SK-N-SH (cell line): ENCODE measurements at regions not wholly inside any gene's neighbourhood (a gene's known extent, or its start where the extent isn't known, plus 50 kb on each side); places are given as distances from the start of the nearest gene placed in this dataset.

Experiments used
- CTCF ChIA-PET: fragments of 300-600, 350-600 bp; formaldehyde crosslinking; extraction: SDS; loops from one replicate; lab custom pipeline; 2021; lab: Yijun Ruan, JAX
- POLR2A ChIA-PET: fragments of 350-600 bp; sonication (Branson Sonifier 250); formaldehyde crosslinking; extraction: SDS; loops from one replicate; lab custom pipeline; 2020; ENCODE audit warnings: antibody characterized with exemption, inconsistent platforms; lab: Yijun Ruan, JAX
- DNase-seq: peaks from one replicate; pipeline ENCODE4 v3.0.0; 2012
- H2AFZ ChIP-seq: fragments of 200-600 bp; sonication (generic); 2 replicates; pipeline ENCODE4 v1.8.1; 2016; ENCODE audit warnings: antibody characterized with exemption, mild to moderate bottlenecking, low read depth
- H3F3A ChIP-seq: fragments of 200-600 bp; sonication (generic); replicated peaks from 2 replicates; pipeline ENCODE3; 2016; ENCODE audit warnings: antibody characterized with exemption, mild to moderate bottlenecking; ENCODE audit not compliant: insufficient read depth
- H3K27ac ChIP-seq, 2 experiments: fragments of 200-500 bp in 1 of 2; fragments of 200-600 bp in 1 of 2; sonication (Bioruptor generic) in 1 of 2; sonication (generic), shearing (Covaris generic) in 1 of 2; 2 replicates each; pipeline versions ENCODE4 v1.5.1 to v1.6.1; 2014 to 2016; ENCODE audit warnings: low read depth in 2 of 2, inconsistent platforms in 1 of 2, low read length in 1 of 2, mild to moderate bottlenecking in 1 of 2, mixed read lengths in 1 of 2
- H3K27me3 ChIP-seq: fragments of 200-600 bp; sonication (generic), shearing (Covaris generic); 2 replicates; pipeline ENCODE4 v1.6.1; 2016; ENCODE audit warnings: mixed run types; ENCODE audit not compliant: insufficient read depth
- H3K36me3 ChIP-seq, 2 experiments: fragments of 200-500 bp in 1 of 2; fragments of 200-600 bp in 1 of 2; sonication (Bioruptor generic) in 1 of 2; sonication (generic) in 1 of 2; replicated peaks in 1 of 2; 2 replicates each; pipeline versions ENCODE3 to v1.5.1; 2014 to 2016; ENCODE audit warnings: low read length in 1 of 2, mild to moderate bottlenecking in 1 of 2; ENCODE audit not compliant: insufficient read depth in 2 of 2, control insufficient read depth in 1 of 2
- H3K4me1 ChIP-seq, 2 experiments: fragments of 200-500 bp in 1 of 2; fragments of 200-600 bp in 1 of 2; sonication (Bioruptor generic) in 1 of 2; sonication (generic), shearing (Covaris generic) in 1 of 2; 2 replicates each; pipeline versions ENCODE4 v1.5.1 to v1.6.1; 2014 to 2016; ENCODE audit warnings: low read depth in 1 of 2, low read length in 1 of 2, mixed run types in 1 of 2; ENCODE audit not compliant: insufficient read depth in 2 of 2, control insufficient read depth in 1 of 2
- H3K4me2 ChIP-seq: fragments of 200-600 bp; sonication (generic), shearing (Covaris generic); 2 replicates; pipeline ENCODE4 v1.6.1; 2017; ENCODE audit warnings: mixed run types
- H3K4me3 ChIP-seq, 2 experiments: fragments of 200-500 bp in 1 of 2; fragments of 200-600 bp in 1 of 2; sonication (Bioruptor generic) in 1 of 2; sonication (generic), shearing (Covaris generic) in 1 of 2; 2 replicates each; pipeline versions ENCODE4 v1.5.1 to v1.8.1; 2014 to 2016; ENCODE audit warnings: low read depth in 2 of 2, inconsistent platforms in 1 of 2, low read length in 1 of 2, mild to moderate bottlenecking in 1 of 2, mixed read lengths in 1 of 2, moderate library complexity in 1 of 2
- H3K79me2 ChIP-seq: fragments of 200-600 bp; sonication (generic); 2 replicates; pipeline ENCODE4 v1.8.1; 2017; ENCODE audit warnings: mild to moderate bottlenecking; ENCODE audit not compliant: insufficient read depth
- H3K9ac ChIP-seq: fragments of 200-600 bp; sonication (generic); 2 replicates; pipeline ENCODE4 v1.6.1; 2017; ENCODE audit warnings: mixed run types
- H3K9me2 ChIP-seq: fragments of 200-600 bp; sonication (generic); 2 replicates; pipeline ENCODE4 v1.6.1; 2017; ENCODE audit warnings: mixed run types
- H3K9me3 ChIP-seq: fragments of 200-600 bp; sonication (generic); 2 replicates; pipeline ENCODE4 v1.6.1; 2017; ENCODE audit warnings: mixed run types, mild to moderate bottlenecking, moderate library complexity
- H4K20me1 ChIP-seq: fragments of 200-600 bp; sonication (generic); 2 replicates; pipeline ENCODE4 v1.6.1; 2017; ENCODE audit warnings: mild to moderate bottlenecking, mixed run types; ENCODE audit not compliant: insufficient read depth
- CHD2 ChIP-seq: fragments of 150-350 bp; IDR thresholded peaks from 2 replicates; pipeline ENCODE4 v1.6.1; 2018; ENCODE audit warnings: low read length; ENCODE audit not compliant: partially characterized antibody
- ELF1 ChIP-seq: IDR thresholded peaks from 2 replicates; pipeline ENCODE4 v1.4.0; 2012
- FOSL2 ChIP-seq: IDR thresholded peaks from 2 replicates; pipeline ENCODE4 v1.4.0; 2012; ENCODE audit warnings: low read depth, mild to moderate bottlenecking, moderate library complexity, borderline replicate concordance
- FOXM1 ChIP-seq: IDR thresholded peaks from 2 replicates; pipeline ENCODE4 v1.4.0; 2012; ENCODE audit warnings: low read depth, mild to moderate bottlenecking
- GABPA ChIP-seq: IDR thresholded peaks from 2 replicates; pipeline ENCODE4 v1.4.0; 2012; ENCODE audit warnings: low read depth, mild to moderate bottlenecking
- GATA2 ChIP-seq: sonication (generic); formaldehyde crosslinking; IDR thresholded peaks from 2 replicates; pipeline ENCODE4 v1.5.0; 2020; ENCODE audit warnings: mild to moderate bottlenecking, missing genetic modification reagents
- JUND ChIP-seq: IDR thresholded peaks from 2 replicates; pipeline ENCODE4 v1.4.0; 2012
- MAX ChIP-seq: IDR thresholded peaks from 2 replicates; pipeline ENCODE4 v1.4.0; 2012; ENCODE audit warnings: low read depth
- MXI1 ChIP-seq: IDR thresholded peaks from 2 replicates; pipeline ENCODE4 v1.6.1; 2012; ENCODE audit warnings: mild to moderate bottlenecking, low read depth, low read length, improper control_type of control experiment
- PBX3 ChIP-seq: IDR thresholded peaks from 2 replicates; pipeline ENCODE4; 2012
- RCOR1 ChIP-seq: fragments of 150-350 bp; IDR thresholded peaks from 2 replicates; pipeline ENCODE4 v1.6.1; 2017; ENCODE audit warnings: antibody characterized with exemption, low read length
- REST ChIP-seq: IDR thresholded peaks from 2 replicates; pipeline ENCODE4 v1.6.1; 2012; ENCODE audit warnings: mild to moderate bottlenecking, low read depth, low read length, moderate library complexity
- RXRA ChIP-seq: IDR thresholded peaks from 2 replicates; pipeline ENCODE4 v1.4.0; 2012; ENCODE audit warnings: low read depth, mild to moderate bottlenecking, borderline replicate concordance
- TAF1 ChIP-seq: IDR thresholded peaks from 2 replicates; pipeline ENCODE4 v1.6.1; 2012; ENCODE audit warnings: low read depth, mild to moderate bottlenecking, low read length, moderate library complexity, borderline replicate concordance
- TEAD4 ChIP-seq: IDR thresholded peaks from 2 replicates; pipeline ENCODE4 v1.4.0; 2012; ENCODE audit warnings: mild to moderate bottlenecking, borderline replicate concordance; ENCODE audit not compliant: insufficient read depth
- YY1 ChIP-seq: IDR thresholded peaks from 2 replicates; pipeline ENCODE4 v1.4.0; 2012; ENCODE audit warnings: low read depth, mild to moderate bottlenecking
- ZBTB33 ChIP-seq: IDR thresholded peaks from 2 replicates; pipeline ENCODE4 v1.4.0; 2012; ENCODE audit warnings: low read depth, borderline replicate concordance
- WGBS: methylation state at CpG from one replicate; pipeline ENCODE4 v1.1.6; 2017; ENCODE audit warnings: low lambda C conversion rate; 5-methylcytosine and 5-hydroxymethylcytosine counted together
- TF ChIP-seq, protein P1 (sequence below): IDR thresholded peaks from 2 replicates; pipeline ENCODE4 v1.4.0; 2012; ENCODE audit warnings: low read depth, borderline replicate concordance
- TF ChIP-seq, protein P2 (sequence below): fragments of 150-350 bp; IDR thresholded peaks from 2 replicates; pipeline ENCODE4 v1.6.1; 2016; ENCODE audit warnings: mild to moderate bottlenecking, low read depth, low read length
- TF ChIP-seq, protein P3 (sequence below): fragments of 150-350 bp; IDR thresholded peaks from 2 replicates; pipeline ENCODE4 v1.6.1; 2017; ENCODE audit warnings: antibody characterized with exemption, low read length, low read depth, borderline replicate concordance

DNA sequence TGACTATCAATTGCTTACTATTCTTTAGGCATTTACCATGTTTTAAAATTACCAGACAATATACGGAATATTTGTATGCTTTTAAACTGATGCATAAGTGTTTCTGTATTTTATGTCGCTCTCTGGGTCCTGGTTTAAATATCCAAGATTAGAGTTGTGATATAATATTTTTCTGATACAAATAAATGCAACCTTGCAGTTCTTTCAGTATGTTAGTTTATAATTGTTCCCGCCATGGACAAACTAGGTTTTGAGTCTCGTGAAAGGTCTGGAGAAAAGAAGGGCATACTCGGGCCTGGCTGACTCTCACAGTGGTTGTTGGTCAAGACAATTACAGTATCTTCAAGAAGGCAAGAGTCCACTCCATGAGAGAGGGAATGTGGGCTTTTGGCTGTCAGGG, 72.6 kb upstream of the AJAP1 start:
- Histone ChIP-seq H3K27ac (no peak overlapping the region), H3K9ac (no peak overlapping the region), H3K4me3 (no peak overlapping the region), H4K20me1 (no peaks in the 10 kb centered on the region), H3K27me3 (no peaks in the 10 kb centered on the region), H3K4me2 (no peak overlapping the region), H3K4me1 (no peaks in the 10 kb centered on the region; a peak in 1 of 4 replicates), H3K36me3 (no peaks in the 10 kb centered on the region), H3K9me2 (no peaks in the 10 kb centered on the region), H3K9me3 (no peaks in the 10 kb centered on the region), H2AFZ (no peak overlapping the region), H3K79me2 (no peaks in the 10 kb centered on the region), H3F3A (no peaks in the 10 kb centered on the region)
- CTCF ChIA-PET = no interaction called here
- WGBS = 40% methylated on average over 5 of the region's 5 CpGs
- POLR2A ChIA-PET = no interaction called here
- TF ChIP-seq TAF1 (no peak), GABPA (no peak), JUND (no peak), FOSL2 (no peak), GATA2 (CRISPR knock-in tag) (no peak), ZBTB33 (no peak), YY1 (no peak), ELF1 (no peak), PBX3 (no peak), REST (no peak), TEAD4 (no peak), CHD2 (no peak), RXRA (no peak), FOXM1 (no peak), RCOR1 (no peak), MXI1 (no peak), MAX (no peak)
- TF ChIP-seq, protein P1, sequence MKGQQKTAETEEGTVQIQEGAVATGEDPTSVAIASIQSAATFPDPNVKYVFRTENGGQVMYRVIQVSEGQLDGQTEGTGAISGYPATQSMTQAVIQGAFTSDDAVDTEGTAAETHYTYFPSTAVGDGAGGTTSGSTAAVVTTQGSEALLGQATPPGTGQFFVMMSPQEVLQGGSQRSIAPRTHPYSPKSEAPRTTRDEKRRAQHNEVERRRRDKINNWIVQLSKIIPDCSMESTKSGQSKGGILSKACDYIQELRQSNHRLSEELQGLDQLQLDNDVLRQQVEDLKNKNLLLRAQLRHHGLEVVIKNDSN = no peak
- TF ChIP-seq, protein P2, sequence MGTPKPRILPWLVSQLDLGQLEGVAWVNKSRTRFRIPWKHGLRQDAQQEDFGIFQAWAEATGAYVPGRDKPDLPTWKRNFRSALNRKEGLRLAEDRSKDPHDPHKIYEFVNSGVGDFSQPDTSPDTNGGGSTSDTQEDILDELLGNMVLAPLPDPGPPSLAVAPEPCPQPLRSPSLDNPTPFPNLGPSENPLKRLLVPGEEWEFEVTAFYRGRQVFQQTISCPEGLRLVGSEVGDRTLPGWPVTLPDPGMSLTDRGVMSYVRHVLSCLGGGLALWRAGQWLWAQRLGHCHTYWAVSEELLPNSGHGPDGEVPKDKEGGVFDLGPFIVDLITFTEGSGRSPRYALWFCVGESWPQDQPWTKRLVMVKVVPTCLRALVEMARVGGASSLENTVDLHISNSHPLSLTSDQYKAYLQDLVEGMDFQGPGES = no peak
- TF ChIP-seq, protein P3, sequence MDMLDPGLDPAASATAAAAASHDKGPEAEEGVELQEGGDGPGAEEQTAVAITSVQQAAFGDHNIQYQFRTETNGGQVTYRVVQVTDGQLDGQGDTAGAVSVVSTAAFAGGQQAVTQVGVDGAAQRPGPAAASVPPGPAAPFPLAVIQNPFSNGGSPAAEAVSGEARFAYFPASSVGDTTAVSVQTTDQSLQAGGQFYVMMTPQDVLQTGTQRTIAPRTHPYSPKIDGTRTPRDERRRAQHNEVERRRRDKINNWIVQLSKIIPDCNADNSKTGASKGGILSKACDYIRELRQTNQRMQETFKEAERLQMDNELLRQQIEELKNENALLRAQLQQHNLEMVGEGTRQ = no peak
- no peak for DNase-seq
